PC-3 (cell line): ENCODE measurements at regions not wholly inside any gene's neighbourhood (a gene's known extent, or its start where the extent isn't known, plus 50 kb on each side); places are given as distances from the start of the nearest gene placed in this dataset.

Experiments
- ATAC-seq: fragments of 200-7000 bp; cut with Tn5 transposase; 2 replicates; pipeline ENCODE4 v1.9.1; 2020; ENCODE audit warnings: mild to moderate bottlenecking, moderate library complexity
- BruUV-seq: library from RNA; stranded (reverse); fragments of 400-500 nt; replicated peaks from 2 replicates; lab custom pipeline; 2021; lab: Mats Ljungman, UMichigan
- CTCF ChIA-PET: fragments of 300-600 bp; sonication (Branson Sonifier 250); formaldehyde crosslinking; loops from one replicate; lab custom pipeline; 2022; ENCODE audit warnings: antibody characterized with exemption; lab: Charles Lee
- POLR2A ChIA-PET: fragments of 300-600 bp; sonication (Branson Sonifier 250); formaldehyde crosslinking; loops from one replicate; lab custom pipeline; 2022; ENCODE audit warnings: antibody characterized with exemption; ENCODE audit not compliant: unreplicated experiment; lab: Charles Lee
- DNase-seq: peaks from one replicate; pipeline ENCODE4 v3.0.0-alpha.2; 2015
- H2AFZ ChIP-seq: fragments of 300-600 bp; sonication (generic); 2 replicates; pipeline ENCODE4 v1.6.0; 2016; ENCODE audit warnings: antibody characterized with exemption, low read length
- H3F3A ChIP-seq: fragments of 300-600 bp; sonication (generic); one replicate; pipeline ENCODE4 v1.6.0; 2017; ENCODE audit warnings: antibody characterized with exemption, low read length, control low read depth, mild to moderate bottlenecking; ENCODE audit not compliant: unreplicated experiment
- H3K27ac ChIP-seq: fragments of 300-600 bp; sonication (generic); 2 replicates; pipeline ENCODE4 v1.5.1; 2016; ENCODE audit warnings: mild to moderate bottlenecking, low read length
- H3K27me3 ChIP-seq: fragments of 300-600 bp; sonication (generic); 2 replicates; pipeline ENCODE4 v1.6.1; 2016; ENCODE audit warnings: low read length, mixed read lengths
- H3K36me3 ChIP-seq: fragments of 300-600 bp; sonication (generic); 2 replicates; pipeline ENCODE4 v1.6.1; 2016; ENCODE audit warnings: low read depth, mixed run types, low read length, mixed read lengths
- H3K4me1 ChIP-seq: fragments of 300-600 bp; sonication (generic); 2 replicates; pipeline ENCODE4 v1.5.1; 2016; ENCODE audit warnings: low read length; ENCODE audit not compliant: insufficient read depth
- H3K4me2 ChIP-seq: fragments of 300-600 bp; sonication (generic); 2 replicates; pipeline ENCODE4 v1.6.0; 2016; ENCODE audit warnings: low read length
- H3K4me3 ChIP-seq: fragments of 300-600 bp; sonication (generic); 2 replicates; pipeline ENCODE4 v1.5.1; 2016; ENCODE audit warnings: mild to moderate bottlenecking, low read length, mixed read lengths
- H3K79me2 ChIP-seq: fragments of 300-600 bp; sonication (generic); 2 replicates; pipeline ENCODE4 v1.6.1; 2017; ENCODE audit warnings: low read length, mixed read lengths
- H3K9ac ChIP-seq: fragments of 300-600 bp; sonication (generic); 2 replicates; pipeline ENCODE4 v1.6.0; 2016; ENCODE audit warnings: mild to moderate bottlenecking, low read length
- H3K9me2 ChIP-seq: fragments of 300-600 bp; sonication (generic); replicated peaks from 2 replicates; pipeline ENCODE4 v1.6.1; 2016; ENCODE audit warnings: mixed run types, low read length, mixed read lengths
- H3K9me3 ChIP-seq: fragments of 300-600 bp; sonication (generic); 2 replicates; pipeline ENCODE4 v1.6.1; 2016; ENCODE audit warnings: low read length, mixed read lengths
- H4K20me1 ChIP-seq: fragments of 300-600 bp; sonication (generic); 2 replicates; pipeline ENCODE4 v1.6.1; 2016; ENCODE audit warnings: low read length, mixed read lengths
- EZH2 ChIP-seq: fragments of 300-600 bp; sonication (generic); IDR thresholded peaks from one replicate; pipeline ENCODE4 v1.6.1; 2017; ENCODE audit warnings: antibody characterized with exemption, mild to moderate bottlenecking, low read length; ENCODE audit not compliant: unreplicated experiment
- EZH2phosphoT487 ChIP-seq: fragments of 300-600 bp; sonication (generic); IDR thresholded peaks from 2 replicates; pipeline ENCODE4 v1.6.1; 2018; ENCODE audit warnings: mild to moderate bottlenecking, antibody characterized with exemption, low read length, borderline replicate concordance
- intact Hi-C: fragments of 100-400 bp; cut with micrococcal nuclease; formaldehyde crosslinking; loops from 2 replicates; pipeline ENCODE4 v1.9.0; 2023
- TF ChIP-seq, protein P1 (sequence below): fragments of 300-600 bp; sonication (generic); conservative IDR thresholded peaks from 2 replicates; pipeline ENCODE4 v1.5.1; 2017; ENCODE audit warnings: antibody characterized with exemption, low read depth, mild to moderate bottlenecking, low read length

DNA sequence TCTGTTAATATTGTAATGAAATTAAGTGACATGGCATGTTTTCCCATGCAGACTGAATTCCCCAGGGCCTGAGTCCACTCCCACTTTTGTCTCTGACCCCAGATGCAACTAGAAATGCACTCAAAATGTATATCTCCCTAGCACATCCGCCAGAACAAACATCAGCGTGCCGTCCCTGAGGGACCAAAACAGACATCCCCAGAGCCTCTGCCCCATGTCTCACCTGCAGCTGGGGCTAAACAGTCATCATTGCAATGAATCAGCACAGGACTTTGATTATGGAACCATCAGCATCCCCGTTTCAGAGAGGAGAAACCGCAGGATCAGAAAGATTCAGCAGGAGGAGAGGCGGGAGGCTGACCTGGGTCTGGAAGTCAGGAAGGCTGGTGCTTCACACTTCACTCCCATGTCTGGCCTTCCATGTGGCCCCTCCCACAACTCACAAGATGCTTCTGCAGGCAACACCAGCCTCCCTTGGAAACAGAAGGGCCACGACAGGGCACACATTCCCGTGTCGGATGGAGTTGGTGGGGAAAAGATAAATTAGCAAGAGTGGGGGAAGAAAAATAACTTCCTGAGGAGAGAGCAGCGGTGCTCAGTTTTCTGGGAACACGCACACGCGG lies 130.6 kb upstream of the VSTM2B start:
- intact Hi-C loops: no loop called here
- Histone ChIP-seq H3K4me1 (no peaks in the 10 kb centered on the region), H3K4me2 (no peak overlapping the region), H3K9ac (no peak overlapping the region), H3F3A (no peaks in the 10 kb centered on the region), H4K20me1 (no peaks in the 10 kb centered on the region), H3K79me2 (no peaks in the 10 kb centered on the region), H3K27ac (no peak overlapping the region), H3K9me3 (no peaks in the 10 kb centered on the region), H3K4me3 (no peak overlapping the region), H3K36me3 (no peaks in the 10 kb centered on the region), H2AFZ (no peak overlapping the region), H3K9me2 (no peaks in the 10 kb centered on the region), H3K27me3 (no peaks in the 10 kb centered on the region; the same call in 1 of the 2 replicates)
- CTCF ChIA-PET: no interaction called here
- DNase-seq (no peak), ATAC-seq (no peak)
- TF ChIP-seq EZH2phosphoT487 (no peak), EZH2 (no peak)
- TF ChIP-seq, protein P1, sequence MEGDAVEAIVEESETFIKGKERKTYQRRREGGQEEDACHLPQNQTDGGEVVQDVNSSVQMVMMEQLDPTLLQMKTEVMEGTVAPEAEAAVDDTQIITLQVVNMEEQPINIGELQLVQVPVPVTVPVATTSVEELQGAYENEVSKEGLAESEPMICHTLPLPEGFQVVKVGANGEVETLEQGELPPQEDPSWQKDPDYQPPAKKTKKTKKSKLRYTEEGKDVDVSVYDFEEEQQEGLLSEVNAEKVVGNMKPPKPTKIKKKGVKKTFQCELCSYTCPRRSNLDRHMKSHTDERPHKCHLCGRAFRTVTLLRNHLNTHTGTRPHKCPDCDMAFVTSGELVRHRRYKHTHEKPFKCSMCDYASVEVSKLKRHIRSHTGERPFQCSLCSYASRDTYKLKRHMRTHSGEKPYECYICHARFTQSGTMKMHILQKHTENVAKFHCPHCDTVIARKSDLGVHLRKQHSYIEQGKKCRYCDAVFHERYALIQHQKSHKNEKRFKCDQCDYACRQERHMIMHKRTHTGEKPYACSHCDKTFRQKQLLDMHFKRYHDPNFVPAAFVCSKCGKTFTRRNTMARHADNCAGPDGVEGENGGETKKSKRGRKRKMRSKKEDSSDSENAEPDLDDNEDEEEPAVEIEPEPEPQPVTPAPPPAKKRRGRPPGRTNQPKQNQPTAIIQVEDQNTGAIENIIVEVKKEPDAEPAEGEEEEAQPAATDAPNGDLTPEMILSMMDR: no peak
- POLR2A ChIA-PET: interaction anchor here (0.6 kb wide), 1 partner anchor 7 kb away, joined by 4 read pairs; no protein-coding TSS in a partner anchor
- no TSS peak for BruUV-seq

DNA sequence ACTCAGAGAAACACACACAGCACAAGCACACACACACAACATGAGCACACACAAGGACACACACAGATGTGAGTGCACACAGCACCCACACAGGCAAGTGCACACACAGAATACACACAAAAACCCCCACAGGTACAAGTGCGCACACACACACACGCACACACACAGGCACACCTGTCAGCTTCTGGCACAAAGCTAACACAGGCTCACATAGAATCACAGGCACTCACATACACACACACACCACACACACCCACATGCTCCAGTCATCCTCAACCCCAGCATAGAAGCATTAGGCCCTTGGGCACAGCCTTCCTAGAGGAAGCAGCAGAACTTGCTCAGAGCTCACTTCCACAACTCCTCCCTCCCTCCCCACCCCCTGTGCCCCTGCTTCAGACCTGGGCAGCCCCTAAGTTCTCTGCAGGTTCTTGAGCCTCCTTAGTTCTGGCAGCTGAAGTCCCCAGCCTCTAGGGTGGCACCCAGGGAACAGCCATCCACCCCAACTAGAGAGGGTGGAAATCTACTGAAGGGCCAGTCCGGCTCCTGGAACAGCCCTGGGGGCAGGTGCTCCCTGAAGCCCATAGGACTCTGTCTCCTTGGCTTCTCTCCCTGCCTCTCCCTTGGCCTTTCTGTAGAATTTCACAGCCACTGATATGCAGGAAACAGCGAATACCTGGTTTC lies 129.9 kb upstream of the VSTM2B start:
- no peaks in the 10 kb centered on the region for H3K9me2 ChIP-seq
- ChIA-PET CTCF (no interaction called here), POLR2A (interaction anchor here (0.6 kb wide), 1 partner anchor 8 kb away, joined by 4 read pairs; no protein-coding TSS in a partner anchor)
- no peak overlapping the region for H2AFZ ChIP-seq
- H3K9me3 ChIP-seq: no peaks in the 10 kb centered on the region
- H3F3A ChIP-seq: no peaks in the 10 kb centered on the region
- H3K9ac ChIP-seq: no peak overlapping the region
- TF ChIP-seq EZH2: no peak
- no peak for TF ChIP-seq EZH2phosphoT487
- TF ChIP-seq, protein P1: no peak
- intact Hi-C loops: no loop called here
- H3K4me2 ChIP-seq: no peak overlapping the region
- no peaks in the 10 kb centered on the region for H3K4me1 ChIP-seq
- H3K27ac ChIP-seq: no peak overlapping the region
- H4K20me1 ChIP-seq: no peaks in the 10 kb centered on the region
- DNase-seq (no peak), ATAC-seq (no peak)
- no peaks in the 10 kb centered on the region for H3K79me2 ChIP-seq
- no peak overlapping the region for H3K4me3 ChIP-seq
- H3K27me3 ChIP-seq: no peaks in the 10 kb centered on the region; the same call in 1 of the 2 replicates
- no peaks in the 10 kb centered on the region for H3K36me3 ChIP-seq
- BruUV-seq: no TSS peak

DNA sequence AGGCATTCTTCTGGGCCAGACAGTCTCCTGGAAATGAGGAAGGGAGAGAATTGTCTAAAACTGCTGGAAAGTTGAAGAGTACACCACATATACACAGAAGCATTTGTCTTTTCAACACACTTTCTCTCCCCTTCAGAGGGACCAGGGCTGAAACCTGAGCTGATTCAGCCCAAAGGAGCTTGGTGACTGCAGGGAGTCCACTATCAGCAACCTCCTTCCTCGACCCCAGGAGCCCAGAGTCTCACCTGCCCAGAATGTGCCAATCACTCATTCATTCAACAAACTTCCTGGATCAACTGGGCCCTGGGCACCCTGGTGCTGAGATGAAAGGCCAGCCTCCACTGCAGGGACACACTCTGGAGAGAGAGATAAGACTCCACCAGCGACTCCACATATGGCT lies 128.9 kb upstream of the VSTM2B start:
- Histone ChIP-seq H3K4me3 (no peak overlapping the region), H3K27ac (no peak overlapping the region), H3K9me2 (no peaks in the 10 kb centered on the region), H3K27me3 (no peaks in the 10 kb centered on the region; the same call in 1 of the 2 replicates), H3K4me1 (no peaks in the 10 kb centered on the region), H3K4me2 (no peak overlapping the region), H3F3A (no peaks in the 10 kb centered on the region), H4K20me1 (no peaks in the 10 kb centered on the region), H3K9me3 (no peaks in the 10 kb centered on the region), H2AFZ (no peak overlapping the region), H3K79me2 (no peaks in the 10 kb centered on the region), H3K36me3 (no peaks in the 10 kb centered on the region), H3K9ac (no peak overlapping the region)
- no peak for ATAC-seq
- intact Hi-C loops: no loop called here
- DNase-seq: no peak
- ChIA-PET POLR2A (no interaction called here), CTCF (no interaction called here)
- BruUV-seq: no TSS peak
- TF ChIP-seq EZH2phosphoT487: no peak
- TF ChIP-seq EZH2: no peak
- TF ChIP-seq, protein P1: no peak
